HG03139 (cell line): ENCODE measurements at regions not wholly inside any gene's neighbourhood (a gene's known extent, or its start where the extent isn't known, plus 50 kb on each side); places are given as distances from the start of the nearest gene placed in this dataset.

Source experiments
- ATAC-seq: cut with Tn5 transposase; IDR thresholded peaks from one replicate; pipeline ENCODE4 v1.9.1; 2021; ENCODE audit not compliant: unreplicated experiment

- no peak for ATAC-seq
Measured at GRCh38 chr7:18401757-18402156, 93.8 kb upstream of the HDAC9 start.

DNA sequence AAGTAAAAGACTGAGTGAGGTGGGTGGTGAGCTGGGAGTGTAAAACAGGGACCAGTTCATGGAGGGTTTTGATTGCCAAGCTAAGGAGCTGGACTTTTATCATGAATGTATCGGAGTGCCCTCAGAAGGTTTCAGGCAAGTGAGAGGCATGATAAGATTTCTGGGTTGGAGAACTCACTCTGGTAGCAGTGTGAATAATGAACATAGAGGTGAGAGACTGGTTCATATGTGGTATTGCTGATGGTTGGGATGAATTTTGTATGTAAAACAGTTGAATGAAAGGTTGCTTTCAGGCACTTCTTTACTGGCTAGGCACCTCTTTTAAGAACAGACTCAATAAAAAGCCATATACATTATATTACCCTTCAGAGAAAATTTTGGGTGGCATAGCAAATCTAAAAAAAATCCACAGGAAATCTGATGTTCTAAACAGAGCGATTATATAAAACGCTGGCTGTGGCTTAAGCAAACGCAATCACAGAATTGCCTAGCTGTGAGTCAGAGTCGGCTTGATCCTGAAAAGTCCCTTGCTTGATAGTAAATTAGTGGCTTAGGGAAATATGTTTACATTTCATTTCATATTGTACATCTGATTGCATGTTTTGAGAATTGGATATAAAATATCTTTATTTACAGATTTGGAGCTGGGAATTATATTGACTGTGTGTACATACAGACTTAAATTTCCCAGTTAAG is 92.9 kb upstream of the HDAC9 start:
- no peak for ATAC-seq

- no peak for ATAC-seq
Measured at GRCh38 chr7:18405726-18406125, 89.8 kb upstream of the HDAC9 start.

- ATAC-seq, result no peak
Measured at GRCh38 chr7:18407385-18407784, 88.2 kb upstream of the HDAC9 start.

DNA sequence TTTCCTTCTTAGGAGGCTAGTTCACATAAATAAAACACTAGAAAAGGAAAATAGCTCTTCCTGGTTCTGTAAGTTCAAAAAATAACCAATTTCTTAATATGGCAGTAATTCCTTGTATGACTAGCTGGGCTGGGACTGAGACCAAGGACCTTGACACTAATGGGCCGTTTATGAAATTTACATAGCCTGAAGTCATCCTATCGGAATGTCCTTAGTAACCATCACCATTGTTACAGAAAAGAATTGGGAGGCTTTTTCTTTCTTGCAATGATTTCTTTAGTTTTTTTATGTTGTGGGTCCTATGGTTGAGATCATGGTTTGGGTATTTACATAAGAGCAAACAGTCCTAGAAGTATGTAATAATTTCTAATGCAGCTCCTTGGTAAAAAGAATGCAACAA is 87.1 kb upstream of the HDAC9 start:
- ATAC-seq, result no peak

DNA sequence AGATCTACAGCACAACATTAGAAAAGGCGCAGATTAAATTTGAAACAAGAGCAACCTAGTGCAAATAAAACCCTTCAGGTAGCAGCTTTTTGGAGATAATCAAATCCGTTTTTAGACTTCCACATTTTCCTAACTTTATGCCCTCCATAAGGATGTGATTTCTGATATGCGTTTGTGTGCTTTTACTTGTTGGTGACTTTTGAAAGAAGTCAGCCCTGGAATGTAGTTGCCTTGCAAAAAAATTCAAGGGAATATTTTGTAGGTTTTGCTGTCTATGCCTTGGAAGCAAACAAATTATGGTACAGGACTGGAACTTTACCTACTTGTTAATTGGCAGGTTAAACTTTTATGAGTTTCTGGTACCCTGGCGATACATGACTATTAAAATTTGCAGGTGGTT is 86.7 kb upstream of the HDAC9 start:
- no peak for ATAC-seq

- no peak for ATAC-seq
Measured at GRCh38 chr7:18413447-18413846, 82.1 kb upstream of the HDAC9 start.

DNA sequence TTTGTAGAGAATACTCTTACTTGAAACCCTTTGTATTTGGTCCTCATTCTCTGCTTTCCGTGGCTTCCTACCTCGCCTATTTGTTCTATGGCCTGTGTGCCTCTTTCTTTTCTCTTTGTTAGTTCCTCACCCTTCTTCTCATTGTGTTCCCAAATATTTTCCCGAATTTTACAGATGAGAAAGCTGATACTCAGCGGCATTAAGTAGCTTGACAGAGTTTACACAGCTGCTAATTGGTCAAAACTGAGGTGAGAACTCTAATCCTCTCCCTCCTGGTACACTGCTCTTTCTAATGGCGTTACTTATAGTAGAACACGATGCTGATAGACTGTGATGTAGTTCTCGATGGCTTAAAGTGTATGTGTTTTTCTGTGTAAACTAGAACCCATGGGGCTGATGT is 80.7 kb upstream of the HDAC9 start:
- no peak for ATAC-seq

DNA sequence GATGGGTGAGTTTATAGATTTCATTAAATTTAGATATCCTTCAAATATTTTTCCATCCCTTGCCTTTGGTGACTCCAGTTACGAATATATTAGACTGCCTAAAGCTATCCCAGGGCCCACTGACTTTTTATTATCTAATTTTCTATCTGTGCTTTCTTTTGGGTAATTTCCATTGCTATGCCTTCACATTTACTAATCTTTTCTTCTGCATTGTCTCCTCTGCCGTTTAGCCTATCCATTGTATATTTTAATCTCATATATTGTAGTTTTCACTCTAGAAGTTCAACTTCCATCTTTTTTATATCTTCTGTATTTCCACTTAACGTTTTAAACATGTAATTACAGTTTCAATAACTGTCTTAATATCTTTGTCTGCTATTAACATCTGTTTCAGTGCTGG is 78.6 kb upstream of the HDAC9 start:
- no peak for ATAC-seq

DNA sequence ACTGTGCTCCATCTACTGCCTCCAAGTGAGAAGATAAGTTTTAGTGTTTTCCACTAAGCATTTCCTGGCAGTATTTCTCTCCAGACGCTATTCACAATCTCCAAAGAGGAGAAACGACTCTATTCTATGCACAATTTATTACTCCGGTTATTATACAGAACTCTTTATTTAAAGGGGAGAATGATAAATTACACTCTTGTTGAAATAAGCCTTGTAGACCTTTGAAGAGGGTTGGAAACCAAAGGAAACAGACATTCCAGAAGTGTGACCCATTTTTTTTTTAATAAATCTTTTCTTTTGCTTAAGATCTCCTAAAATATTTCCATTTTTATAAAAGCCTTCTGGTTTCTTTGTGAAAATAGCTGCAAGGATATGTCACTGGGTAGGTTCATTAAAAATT is 76.1 kb upstream of the HDAC9 start:
- ATAC-seq, result no peak

- no peak for ATAC-seq
Measured at GRCh38 chr7:18420108-18420507, 75.4 kb upstream of the HDAC9 start.

DNA sequence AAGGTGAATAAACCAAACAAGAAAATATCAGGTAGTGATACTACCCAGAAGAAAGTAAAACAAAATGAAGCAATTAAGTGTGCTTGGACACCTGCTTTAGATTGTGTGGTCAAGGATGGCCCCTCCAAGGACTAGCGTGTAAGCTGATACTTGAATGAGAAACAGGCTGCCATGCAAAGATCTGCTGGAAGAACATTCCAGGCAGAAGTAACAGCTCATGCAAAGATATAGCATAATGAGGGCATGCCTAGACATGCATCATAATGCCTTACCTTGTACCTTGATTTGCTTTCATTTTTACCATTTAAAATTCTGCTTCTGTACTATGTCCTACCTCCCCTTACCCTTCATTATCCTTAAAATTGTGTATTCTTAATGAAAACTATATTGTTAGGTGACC is 74.8 kb upstream of the HDAC9 start:
- ATAC-seq, result no peak

- no peak for ATAC-seq
Measured at GRCh38 chr7:18421297-18422002, 74.1 kb upstream of the HDAC9 start.

GRCh38 chr7:18425227-18425626 is 70.3 kb upstream of the HDAC9 start:
- ATAC-seq, result no peak

DNA sequence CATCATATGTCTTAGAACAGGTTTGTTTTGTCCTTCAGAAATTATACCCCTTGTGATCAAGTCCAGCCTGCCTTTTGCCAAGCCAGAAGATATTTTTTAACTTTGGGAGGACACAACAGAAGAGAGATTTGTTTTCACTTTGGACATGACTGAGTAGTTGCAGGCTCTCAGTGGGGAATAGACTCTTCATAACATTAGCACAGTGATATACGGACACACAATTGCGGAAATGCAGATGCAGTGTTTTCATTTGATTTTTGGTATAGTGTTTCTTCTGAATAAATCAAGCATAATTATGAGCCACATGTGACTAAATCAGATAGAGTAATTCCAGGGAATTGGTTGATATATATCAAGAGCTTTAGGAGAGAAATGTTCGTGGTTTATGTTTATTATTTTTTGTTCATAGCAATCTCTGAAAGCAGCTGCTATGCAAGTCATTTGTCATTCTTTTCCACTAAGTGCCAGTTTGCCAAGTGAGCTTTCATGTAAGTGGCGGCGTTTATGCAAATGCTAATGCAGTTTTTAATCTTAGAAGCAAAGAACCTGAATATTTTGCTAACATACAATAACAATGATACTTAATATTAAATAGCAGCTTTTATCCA is 69.6 kb upstream of the HDAC9 start:
- no peak for ATAC-seq

DNA sequence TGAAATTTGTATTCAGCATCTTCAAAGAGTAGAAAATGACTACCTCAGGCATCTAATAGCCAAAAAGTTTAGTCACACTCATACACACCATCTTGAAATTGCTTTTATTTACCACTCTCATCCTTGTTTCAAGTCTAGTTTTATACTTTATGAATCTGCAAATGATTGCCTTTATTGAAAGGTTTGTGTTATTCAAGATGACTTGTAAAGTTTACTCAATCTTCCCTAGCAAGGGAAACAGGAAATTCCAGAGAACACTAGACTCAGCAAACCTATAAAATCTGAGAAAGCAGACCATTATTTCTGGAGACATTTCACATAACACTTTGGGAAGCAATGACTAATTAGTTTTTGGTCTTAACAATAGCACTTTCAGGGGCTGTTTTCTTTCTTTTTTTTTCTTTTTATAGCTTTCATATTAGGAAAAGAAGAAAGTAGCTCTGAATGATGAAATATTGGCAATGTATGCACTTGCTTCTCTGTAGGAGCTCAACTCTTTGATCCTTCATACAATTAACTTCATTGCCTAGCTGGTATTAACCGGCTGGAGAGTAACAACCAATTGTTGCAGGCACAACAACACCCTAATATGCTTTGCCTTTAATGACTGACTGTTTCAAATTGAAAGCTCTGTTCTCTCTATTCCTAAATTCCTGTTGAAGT is 68.9 kb upstream of the HDAC9 start:
- ATAC-seq, result no peak

DNA sequence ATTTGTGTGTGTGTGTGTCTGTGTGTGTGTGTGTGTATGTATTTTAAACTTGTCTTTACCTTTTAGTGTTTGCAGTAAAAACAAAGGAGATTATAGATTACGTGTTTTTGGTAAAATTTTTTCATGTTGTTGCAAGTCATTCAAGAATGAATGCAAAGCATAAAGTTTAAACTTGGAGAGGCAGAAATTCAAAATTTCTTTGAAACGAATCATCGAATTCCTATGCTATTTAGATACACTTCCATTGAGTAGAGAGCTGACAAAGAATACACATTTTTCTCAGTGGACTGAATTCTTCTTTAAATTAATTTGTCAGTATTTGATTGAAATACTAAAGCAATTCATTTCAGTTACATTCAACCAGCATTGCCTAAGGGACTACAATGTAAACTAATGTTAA is 66.0 kb upstream of the HDAC9 start:
- no peak for ATAC-seq

- no peak for ATAC-seq
Measured at GRCh38 chr7:18430810-18431209, 64.7 kb upstream of the HDAC9 start.

DNA sequence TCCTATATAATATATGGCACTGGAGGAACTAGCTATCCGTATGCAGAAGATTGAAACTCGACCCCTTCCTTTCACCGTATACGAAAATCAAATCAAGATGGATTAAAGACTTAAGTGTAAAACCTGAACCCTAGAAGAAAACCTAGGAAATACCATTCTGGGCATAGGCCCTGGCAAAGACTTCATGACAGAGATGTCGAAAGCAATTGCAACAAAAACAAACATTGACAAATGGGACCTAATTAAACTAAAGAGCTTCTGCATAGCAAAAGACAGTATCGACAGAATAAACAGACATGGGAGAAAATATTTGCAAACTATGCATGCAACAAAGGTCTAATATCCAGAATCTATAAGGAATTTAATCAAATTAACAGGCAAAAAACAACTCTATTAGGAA is 61.4 kb upstream of the HDAC9 start:
- ATAC-seq, result no peak

GRCh38 chr7:18437101-18437500 is 58.4 kb upstream of the HDAC9 start:
- no peak for ATAC-seq

DNA sequence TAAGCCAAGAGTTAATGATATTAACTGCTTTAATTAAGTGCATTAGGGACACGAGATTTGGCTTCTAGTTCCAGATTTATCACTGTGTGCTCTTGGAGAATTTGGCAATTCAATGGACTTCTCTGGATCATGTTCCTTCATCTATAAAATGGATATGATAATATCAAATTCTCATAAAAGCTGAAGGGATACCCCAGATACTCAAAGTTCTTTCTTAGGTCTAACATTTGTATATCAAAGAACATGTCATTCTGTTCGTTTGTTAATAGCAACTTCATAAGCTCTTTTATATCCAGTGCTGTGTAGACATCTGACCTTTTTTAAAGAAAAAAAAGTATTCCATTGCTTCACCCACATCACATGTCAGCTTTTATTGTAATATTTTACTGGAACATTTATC is 54.6 kb upstream of the HDAC9 start:
- ATAC-seq, result no peak

DNA sequence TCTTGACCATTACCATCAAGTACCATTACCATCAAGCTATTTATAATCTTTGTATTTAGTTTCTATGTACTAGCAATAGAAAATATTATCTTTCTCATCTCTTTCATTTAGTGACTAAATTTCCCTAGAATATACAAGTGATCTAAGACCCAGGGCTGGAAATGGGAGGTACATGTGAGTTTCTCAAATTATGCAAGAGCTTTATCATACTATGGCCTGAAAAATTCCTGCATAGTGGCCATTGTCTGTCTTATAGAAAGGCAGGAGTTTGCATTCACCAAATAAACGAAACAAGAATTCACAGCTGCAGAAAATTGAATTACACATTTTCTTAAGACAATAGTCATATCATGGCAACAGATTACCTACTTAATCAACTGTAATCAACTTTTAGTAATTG is 50.7 kb upstream of the HDAC9 start:
- no peak for ATAC-seq
